Renal pelvis (tissue), 1 donor: ENCODE measurements at regions not wholly inside any gene's neighbourhood (a gene's known extent, or its start where the extent isn't known, plus 50 kb on each side); places are given as distances from the start of the nearest gene placed in this dataset.
"Not testable (repeated sequence)": the region's sequence is repeated elsewhere in the genome, so short reads cannot be mapped to it uniquely, and the experiment has no call there.

Experiments
- DNase-seq: peaks from one replicate; pipeline ENCODE4 v3.0.0-alpha.2; 2013

GRCh38 chr12:46518729-46519128 lies 146.2 kb upstream of the SLC38A2 start:
- no peak for DNase-seq

- DNase-seq: no peak
Observed at GRCh38 chr12:46518169-46518568, 145.6 kb upstream of the SLC38A2 start.

- DNase-seq: no peak
Observed at GRCh38 chr12:46517579-46517962, 145.0 kb upstream of the SLC38A2 start.

- no peak for DNase-seq
Observed at GRCh38 chr12:46516933-46517578, 144.5 kb upstream of the SLC38A2 start.

- no peak for DNase-seq
Observed at GRCh38 chr12:46516238-46516932, 143.8 kb upstream of the SLC38A2 start.

- DNase-seq: no peak
Observed at GRCh38 chr12:46515829-46516228, 143.3 kb upstream of the SLC38A2 start.

GRCh38 chr12:46514886-46515285 lies 142.3 kb upstream of the SLC38A2 start:
- no peak for DNase-seq

GRCh38 chr12:46510257-46510656 lies 137.7 kb upstream of the SLC38A2 start:
- DNase-seq: not testable (repeated sequence)

GRCh38 chr12:46509135-46509534 lies 136.6 kb upstream of the SLC38A2 start:
- DNase-seq: no peak

GRCh38 chr12:46508651-46509050 lies 136.1 kb upstream of the SLC38A2 start:
- no peak for DNase-seq

GRCh38 chr12:46507766-46508165 lies 135.2 kb upstream of the SLC38A2 start:
- no peak for DNase-seq

- no peak for DNase-seq
Observed at GRCh38 chr12:46506961-46507360, 134.4 kb upstream of the SLC38A2 start.

- no peak for DNase-seq
Observed at GRCh38 chr12:46506198-46506597, 133.6 kb upstream of the SLC38A2 start.

- DNase-seq: no peak
Observed at GRCh38 chr12:46504494-46504893, 131.9 kb upstream of the SLC38A2 start.

GRCh38 chr12:46503637-46504175 lies 131.1 kb upstream of the SLC38A2 start:
- no peak for DNase-seq

GRCh38 chr12:46500673-46501072 lies 128.1 kb upstream of the SLC38A2 start:
- no peak for DNase-seq

GRCh38 chr12:46499901-46500300 lies 127.3 kb upstream of the SLC38A2 start:
- no peak for DNase-seq

- DNase-seq: no peak
Observed at GRCh38 chr12:46499226-46499625, 126.7 kb upstream of the SLC38A2 start.

GRCh38 chr12:46497739-46498138 lies 125.2 kb upstream of the SLC38A2 start:
- DNase-seq: no peak

GRCh38 chr12:46494424-46494823 lies 121.9 kb upstream of the SLC38A2 start:
- DNase-seq: no peak

GRCh38 chr12:46493834-46494181 lies 121.2 kb upstream of the SLC38A2 start:
- DNase-seq: no peak

GRCh38 chr12:46493150-46493833 lies 120.7 kb upstream of the SLC38A2 start:
- no peak for DNase-seq

GRCh38 chr12:46492471-46493085 lies 120.0 kb upstream of the SLC38A2 start:
- DNase-seq: no peak
